Activated naive CD4-positive, alpha-beta T cell treated with anti-CD3 and anti-CD28 coated beads, Interleukin-2, amount 10 ng/mL, durations not matched to agents 7 days and 5 days (primary cell): ENCODE measurements at regions not wholly inside any gene's neighbourhood (a gene's known extent, or its start where the extent isn't known, plus 50 kb on each side); places are given as distances from the start of the nearest gene placed in this dataset.
A peak's percentile ranks its signal among the peaks of the same experiment; 100 is the strongest.
"Not testable (repeated sequence)": the region's sequence is repeated elsewhere in the genome, so short reads cannot be mapped to it uniquely, and the experiment has no call there.

Source experiments
- CTCF ChIA-PET: fragments of 350-600 bp; sonication (Branson Sonifier 250); formaldehyde crosslinking; loops from one replicate; lab custom pipeline; 2021; ENCODE audit warnings: antibody characterized with exemption; lab: Charles Lee
- DNase-seq: peaks from one replicate; pipeline ENCODE4 v3.0.0-alpha.2; 2020
- H3K27ac Mint-ChIP-seq: one replicate; pipeline ENCODE4 v1.8.0; 2021; ENCODE audit warnings: mild to moderate bottlenecking, moderate library complexity, mixed read lengths
- H3K27me3 Mint-ChIP-seq: one replicate; pipeline ENCODE4 v1.8.0; 2021; ENCODE audit warnings: mild to moderate bottlenecking, mixed read lengths
- H3K36me3 Mint-ChIP-seq: one replicate; pipeline ENCODE4 v1.8.0; 2021; ENCODE audit warnings: mixed read lengths
- H3K4me1 Mint-ChIP-seq: one replicate; pipeline ENCODE4 v1.8.0; 2021; ENCODE audit warnings: mixed read lengths
- H3K4me3 Mint-ChIP-seq: one replicate; pipeline ENCODE4 v1.8.0; 2021; ENCODE audit warnings: mild to moderate bottlenecking, moderate library complexity, mixed read lengths
- H3K9me3 Mint-ChIP-seq: one replicate; pipeline ENCODE4 v1.8.0; 2021; ENCODE audit warnings: mixed read lengths

GRCh38 chr10:114751856-114752255, 69.7 kb upstream of the FHIP2A start:
- peaks cover 36% of the 10 kb centered on the region for H3K27me3 Mint-ChIP-seq
- DNase-seq: no peak
- CTCF ChIA-PET: no interaction called here
- H3K9me3 Mint-ChIP-seq: no peaks in the 10 kb centered on the region
- H3K36me3 Mint-ChIP-seq: no peaks in the 10 kb centered on the region
- no peaks in the 10 kb centered on the region for H3K4me1 Mint-ChIP-seq
- no peak overlapping the region for H3K4me3 Mint-ChIP-seq
- no peak overlapping the region for H3K27ac Mint-ChIP-seq

GRCh38 chr10:114752570-114752969, 69.0 kb upstream of the FHIP2A start:
- H3K36me3 Mint-ChIP-seq, DNase-seq, H3K9me3 Mint-ChIP-seq, CTCF ChIA-PET, H3K4me3 Mint-ChIP-seq, H3K4me1 Mint-ChIP-seq, H3K27ac Mint-ChIP-seq: not testable (repeated sequence)
- H3K27me3 Mint-ChIP-seq: peaks cover 30% of the 10 kb centered on the region

- no peaks in the 10 kb centered on the region for H3K4me1 Mint-ChIP-seq
- no peaks in the 10 kb centered on the region for H3K36me3 Mint-ChIP-seq
- no peaks in the 10 kb centered on the region for H3K9me3 Mint-ChIP-seq
- CTCF ChIA-PET: no interaction called here
- no peak for DNase-seq
- peaks cover 30% of the 10 kb centered on the region for H3K27me3 Mint-ChIP-seq
- H3K4me3 Mint-ChIP-seq: no peak overlapping the region
- no peak overlapping the region for H3K27ac Mint-ChIP-seq
Measured at GRCh38 chr10:114753126-114753525, 68.5 kb upstream of the FHIP2A start.

- no peaks in the 10 kb centered on the region for H3K4me1 Mint-ChIP-seq
- CTCF ChIA-PET: no interaction called here
- no peaks in the 10 kb centered on the region for H3K9me3 Mint-ChIP-seq
- no peaks in the 10 kb centered on the region for H3K36me3 Mint-ChIP-seq
- no peak overlapping the region for H3K4me3 Mint-ChIP-seq
- no peak overlapping the region for H3K27ac Mint-ChIP-seq
- peaks cover 19% of the 10 kb centered on the region for H3K27me3 Mint-ChIP-seq
- DNase-seq: no peak
Measured at GRCh38 chr10:114754445-114755320, 66.9 kb upstream of the FHIP2A start.

- no peak overlapping the region for H3K4me3 Mint-ChIP-seq
- CTCF ChIA-PET: no interaction called here
- H3K4me1 Mint-ChIP-seq: no peaks in the 10 kb centered on the region
- peaks cover 17% of the 10 kb centered on the region for H3K27me3 Mint-ChIP-seq
- no peak for DNase-seq
- no peak overlapping the region for H3K27ac Mint-ChIP-seq
- H3K36me3 Mint-ChIP-seq: no peaks in the 10 kb centered on the region
- H3K9me3 Mint-ChIP-seq: no peaks in the 10 kb centered on the region
Measured at GRCh38 chr10:114755537-114755936, 66.0 kb upstream of the FHIP2A start.

GRCh38 chr10:114758331-114758730, 63.2 kb upstream of the FHIP2A start:
- no peaks in the 10 kb centered on the region for H3K4me1 Mint-ChIP-seq
- no peaks in the 10 kb centered on the region for H3K9me3 Mint-ChIP-seq
- H3K27me3 Mint-ChIP-seq: peaks cover 20% of the 10 kb centered on the region

GRCh38 chr10:114761205-114762193, 60.1 kb upstream of the FHIP2A start:
- Mint-ChIP-seq H3K27ac (no peak overlapping the region), H3K27me3 (peaks cover 27% of the 10 kb centered on the region), H3K4me3 (no peak overlapping the region), H3K4me1 (no peaks in the 10 kb centered on the region), H3K36me3 (no peaks in the 10 kb centered on the region), H3K9me3 (no peaks in the 10 kb centered on the region)
- no peak for DNase-seq
- CTCF ChIA-PET: no interaction called here

More at GRCh38 chr10:114758331-114758730, 63.2 kb upstream of the FHIP2A start:
- Mint-ChIP-seq H3K4me3 (no peak overlapping the region), H3K36me3 (no peaks in the 10 kb centered on the region), H3K27ac (no peak overlapping the region)
- no peak for DNase-seq
- CTCF ChIA-PET: no interaction called here

- Mint-ChIP-seq H3K27ac (no peak overlapping the region), H3K9me3 (no peaks in the 10 kb centered on the region), H3K4me1 (peaks cover 7% of the 10 kb centered on the region), H3K36me3 (no peaks in the 10 kb centered on the region), H3K27me3 (peaks cover 40% of the 10 kb centered on the region), H3K4me3 (no peak overlapping the region)
- no peak for DNase-seq
- CTCF ChIA-PET: no interaction called here
Measured at GRCh38 chr10:114762811-114763210, 58.8 kb upstream of the FHIP2A start.

- Mint-ChIP-seq H3K27me3 (peaks cover 56% of the 10 kb centered on the region), H3K36me3 (no peaks in the 10 kb centered on the region), H3K9me3 (no peaks in the 10 kb centered on the region), H3K4me3 (no peak overlapping the region), H3K4me1 (peaks cover 11% of the 10 kb centered on the region), H3K27ac (no peak overlapping the region)
- no peak for DNase-seq
- CTCF ChIA-PET: no interaction called here
Measured at GRCh38 chr10:114764656-114765055, 56.9 kb upstream of the FHIP2A start.

GRCh38 chr10:114766470-114766869, 55.1 kb upstream of the FHIP2A start:
- Mint-ChIP-seq H3K4me3 (peak overlapping the region; percentile 9), H3K27me3 (peaks cover 59% of the 10 kb centered on the region), H3K27ac (no peak overlapping the region), H3K4me1 (peaks cover 11% of the 10 kb centered on the region), H3K9me3 (no peaks in the 10 kb centered on the region), H3K36me3 (no peaks in the 10 kb centered on the region)
- CTCF ChIA-PET: no interaction called here
- no peak for DNase-seq

- Mint-ChIP-seq H3K27ac (no peak overlapping the region), H3K4me3 (peak overlapping the region; percentile 58), H3K4me1 (peaks cover 11% of the 10 kb centered on the region), H3K36me3 (no peaks in the 10 kb centered on the region), H3K9me3 (no peaks in the 10 kb centered on the region), H3K27me3 (peaks cover 56% of the 10 kb centered on the region)
- CTCF ChIA-PET: interaction anchor here (0.8 to 1.3 kb wide), 2 partner anchors 11 to 19 kb away, joined by 3 to 4 read pairs; no protein-coding TSS in a partner anchor
- DNase-seq: peak; percentile 24
Measured at GRCh38 chr10:114767101-114767985, 54.2 kb upstream of the FHIP2A start.

GRCh38 chr10:114767986-114768821, 53.4 kb upstream of the FHIP2A start:
- Mint-ChIP-seq H3K4me3 (peak overlapping the region; percentile 29), H3K27ac (no peak overlapping the region), H3K36me3 (no peaks in the 10 kb centered on the region), H3K9me3 (no peaks in the 10 kb centered on the region), H3K4me1 (peaks cover 12% of the 10 kb centered on the region), H3K27me3 (peaks cover 56% of the 10 kb centered on the region)
- CTCF ChIA-PET: interaction anchor here (1.3 kb wide), 1 partner anchor 10 kb away, joined by 3 read pairs; no protein-coding TSS in a partner anchor
- DNase-seq: no peak

- CTCF ChIA-PET: no interaction called here
- H3K27me3 Mint-ChIP-seq: peaks cover 62% of the 10 kb centered on the region
- H3K9me3 Mint-ChIP-seq: no peaks in the 10 kb centered on the region
- DNase-seq: no peak
- no peaks in the 10 kb centered on the region for H3K36me3 Mint-ChIP-seq
- peaks cover 13% of the 10 kb centered on the region for H3K4me1 Mint-ChIP-seq
- H3K27ac Mint-ChIP-seq: no peak overlapping the region
- no peak overlapping the region for H3K4me3 Mint-ChIP-seq
Measured at GRCh38 chr10:114770009-114770408, 51.6 kb upstream of the FHIP2A start.
